ENCODE measurements at regions not wholly inside any gene's neighbourhood (a gene's known extent, or its start where the extent isn't known, plus 50 kb on each side); places are given as distances from the start of the nearest gene placed in this dataset.

DNA sequence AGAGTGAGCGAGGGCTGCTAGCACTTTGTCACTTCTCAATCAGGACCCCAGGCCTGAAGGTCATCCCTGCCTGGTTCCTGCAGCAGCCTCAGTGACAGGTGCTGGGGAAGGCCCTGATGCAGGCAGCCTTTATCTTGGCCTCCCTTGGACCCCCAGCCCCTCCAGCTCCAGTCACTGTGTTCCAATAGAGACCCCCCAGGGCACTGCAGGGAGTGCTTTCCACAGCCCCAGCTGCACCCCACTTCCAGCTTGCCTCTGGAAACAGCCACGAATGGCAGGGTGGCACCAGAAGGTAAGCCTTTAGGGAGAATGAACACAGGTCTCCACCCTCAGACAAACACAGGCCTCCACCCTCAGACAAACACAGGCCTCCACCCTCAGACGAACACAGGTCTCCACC lies 241.6 kb upstream of the SGCG start:
- Histone ChIP-seq H2BK120ac (ENCODE audit: low read depth, low read length) (no peak overlapping the region), H4K91ac (ENCODE audit: insufficient read depth, low read depth, low read length) (no peak overlapping the region), H2AK5ac (ENCODE audit: low read depth, low read length) (no peak overlapping the region), H2AK9ac (replicated peaks; ENCODE audit: low read depth, low read length, poor library complexity) (no peak overlapping the region), H3K9me3 (ENCODE audit: control insufficient read depth, insufficient read depth, low read length) (no peaks in the 10 kb centered on the region; the same call in 1 of the 2 replicates), H2BK20ac (ENCODE audit: low read depth, low read length) (no peak overlapping the region), H3K4ac (ENCODE audit: low read depth, low read length) (no peak overlapping the region), H3K27ac (ENCODE audit: insufficient read depth, low read length) (no peak overlapping the region), H2AFZ (replicated peaks; ENCODE audit: low read length, poor library complexity) (no peak overlapping the region), H4K20me1 (ENCODE audit: insufficient read depth, low read length) (no peaks in the 10 kb centered on the region), H3K79me1 (ENCODE audit: low read depth in 1 of 2, low read length in 2 of 2) (no peaks in the 10 kb centered on the region), H3K36me3 (ENCODE audit: control insufficient read depth, insufficient read depth, low read length) (no peaks in the 10 kb centered on the region), H3K18ac (ENCODE audit: low read depth, low read length) (no peak overlapping the region), H3K9ac (ENCODE audit: low read depth, low read length) (no peak overlapping the region), H4K5ac (ENCODE audit: low read depth, low read length) (no peak overlapping the region), H3K14ac (replicated peaks; ENCODE audit: low read depth, low read length) (no peak overlapping the region), H3K4me2 (ENCODE audit: low read depth, low read length) (no peak overlapping the region), H3K23ac (ENCODE audit: low read depth, low read length) (no peak overlapping the region), H2BK15ac (ENCODE audit: low read depth, low read length) (no peak overlapping the region), H3K4me3 (ENCODE audit: insufficient read depth, low read depth, low read length) (no peak overlapping the region), H3K56ac (ENCODE audit: extremely low read depth, insufficient read depth, low read length) (no peak overlapping the region), H2BK5ac (ENCODE audit: low read depth, low read length, poor library complexity, severe bottlenecking) (no peak overlapping the region), H3K9me1 (ENCODE audit: insufficient read depth, low read length) (no peaks in the 10 kb centered on the region), H3K27me3 (ENCODE audit: control insufficient read depth, insufficient read depth, low read length) (no peaks in the 10 kb centered on the region), H4K8ac (ENCODE audit: low read depth in 2 of 2, low read length in 2 of 2) (no peak overlapping the region), H3K4me1 (ENCODE audit: control insufficient read depth, insufficient read depth, low read length) (no peaks in the 10 kb centered on the region)
- dilution Hi-C loops (cut with HindIII; ENCODE audit: low sequenced_read_pairs, unreplicated experiment), result no loop called here
- in situ Hi-C loops (cut with MboI; ENCODE audit: low sequenced_read_pairs), result no loop called here
- TF ChIP-seq, protein P1, sequence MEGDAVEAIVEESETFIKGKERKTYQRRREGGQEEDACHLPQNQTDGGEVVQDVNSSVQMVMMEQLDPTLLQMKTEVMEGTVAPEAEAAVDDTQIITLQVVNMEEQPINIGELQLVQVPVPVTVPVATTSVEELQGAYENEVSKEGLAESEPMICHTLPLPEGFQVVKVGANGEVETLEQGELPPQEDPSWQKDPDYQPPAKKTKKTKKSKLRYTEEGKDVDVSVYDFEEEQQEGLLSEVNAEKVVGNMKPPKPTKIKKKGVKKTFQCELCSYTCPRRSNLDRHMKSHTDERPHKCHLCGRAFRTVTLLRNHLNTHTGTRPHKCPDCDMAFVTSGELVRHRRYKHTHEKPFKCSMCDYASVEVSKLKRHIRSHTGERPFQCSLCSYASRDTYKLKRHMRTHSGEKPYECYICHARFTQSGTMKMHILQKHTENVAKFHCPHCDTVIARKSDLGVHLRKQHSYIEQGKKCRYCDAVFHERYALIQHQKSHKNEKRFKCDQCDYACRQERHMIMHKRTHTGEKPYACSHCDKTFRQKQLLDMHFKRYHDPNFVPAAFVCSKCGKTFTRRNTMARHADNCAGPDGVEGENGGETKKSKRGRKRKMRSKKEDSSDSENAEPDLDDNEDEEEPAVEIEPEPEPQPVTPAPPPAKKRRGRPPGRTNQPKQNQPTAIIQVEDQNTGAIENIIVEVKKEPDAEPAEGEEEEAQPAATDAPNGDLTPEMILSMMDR (conservative IDR thresholded peaks at IDR 0.05; ENCODE audit: low read depth, low read length), result no peak
- TF ChIP-seq RFX5 (IDR thresholded peaks at IDR 0.05; ENCODE audit: low read depth, low read length), result no peak
- TF ChIP-seq MAFK (IDR thresholded peaks at IDR 0.05; ENCODE audit: low read depth, low read length), result no peak
- TF ChIP-seq, protein P2, sequence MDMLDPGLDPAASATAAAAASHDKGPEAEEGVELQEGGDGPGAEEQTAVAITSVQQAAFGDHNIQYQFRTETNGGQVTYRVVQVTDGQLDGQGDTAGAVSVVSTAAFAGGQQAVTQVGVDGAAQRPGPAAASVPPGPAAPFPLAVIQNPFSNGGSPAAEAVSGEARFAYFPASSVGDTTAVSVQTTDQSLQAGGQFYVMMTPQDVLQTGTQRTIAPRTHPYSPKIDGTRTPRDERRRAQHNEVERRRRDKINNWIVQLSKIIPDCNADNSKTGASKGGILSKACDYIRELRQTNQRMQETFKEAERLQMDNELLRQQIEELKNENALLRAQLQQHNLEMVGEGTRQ (IDR thresholded peaks at IDR 0.05; ENCODE audit: low read depth, low read length), result no peak
- WGBS, 2 experiments (ENCODE audit: extremely low coverage in 2 of 2, insufficient read length in 1 of 2), result 50% methylated on average over 1 of the region's 3 CpGs; no CpG with 5 or more reads in 1 of the 2 experiments
- ATAC-seq (ENCODE audit: low read depth) (no peak), DNase-seq (no peak)
- ChIA-PET POLR2A (ENCODE audit: unreplicated experiment) (no interaction called here), CTCF (no interaction called here)
- BruUV-seq (replicated peaks), result no TSS peak
- intact Hi-C loops (cut with micrococcal nuclease), result no loop called here
